ENCODE measurements at regions not wholly inside any gene's neighbourhood (a gene's known extent, or its start where the extent isn't known, plus 50 kb on each side); places are given as distances from the start of the nearest gene placed in this dataset.

DNA sequence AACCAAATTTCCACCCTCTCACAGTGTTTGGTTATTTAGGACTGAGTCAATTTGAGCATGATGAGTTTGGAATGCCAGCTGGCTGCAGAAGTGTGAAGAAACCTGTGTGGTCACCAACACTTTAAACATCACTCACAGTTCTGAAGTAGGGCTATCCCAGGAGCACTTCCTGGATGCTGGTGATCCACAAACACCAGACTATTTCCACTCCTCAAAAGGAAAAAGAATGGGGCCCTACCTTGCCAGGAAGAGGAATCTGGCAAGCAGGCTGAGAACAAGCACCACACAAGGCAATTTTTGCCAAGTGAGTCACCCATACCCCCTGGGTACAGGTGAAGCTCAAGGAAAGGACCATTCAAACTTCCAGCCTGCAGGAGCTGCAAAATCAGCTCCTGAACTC, 294.2 kb upstream of the PTGER4 start:
- Histone ChIP-seq H3K27ac (ENCODE audit: low read depth in 1 of 2, low read length in 2 of 2) (no peak overlapping the region), H3K9me3 (ENCODE audit: control insufficient read depth, low read length) (no peaks in the 10 kb centered on the region), H3K4me3 (ENCODE audit: low read length in 2 of 2) (no peak overlapping the region), H3K4me1 (ENCODE audit: control insufficient read depth in 1 of 2, insufficient read depth in 2 of 2, low read length in 2 of 2) (peaks cover 0 to 2% of the 10 kb centered on the region in 2 donors), H3K27me3 (ENCODE audit: control insufficient read depth in 1 of 2, insufficient read depth in 2 of 2, low read length in 1 of 2) (no peaks in the 10 kb centered on the region), H3K36me3 (ENCODE audit: control insufficient read depth in 1 of 2, insufficient read depth in 2 of 2, low read length in 1 of 2) (no peaks in the 10 kb centered on the region)
- intact Hi-C loops (cut with DNase I), result no loop called here
- ATAC-seq (ENCODE audit: low FRiP score) (no peak), DNase-seq (no peak)

DNA sequence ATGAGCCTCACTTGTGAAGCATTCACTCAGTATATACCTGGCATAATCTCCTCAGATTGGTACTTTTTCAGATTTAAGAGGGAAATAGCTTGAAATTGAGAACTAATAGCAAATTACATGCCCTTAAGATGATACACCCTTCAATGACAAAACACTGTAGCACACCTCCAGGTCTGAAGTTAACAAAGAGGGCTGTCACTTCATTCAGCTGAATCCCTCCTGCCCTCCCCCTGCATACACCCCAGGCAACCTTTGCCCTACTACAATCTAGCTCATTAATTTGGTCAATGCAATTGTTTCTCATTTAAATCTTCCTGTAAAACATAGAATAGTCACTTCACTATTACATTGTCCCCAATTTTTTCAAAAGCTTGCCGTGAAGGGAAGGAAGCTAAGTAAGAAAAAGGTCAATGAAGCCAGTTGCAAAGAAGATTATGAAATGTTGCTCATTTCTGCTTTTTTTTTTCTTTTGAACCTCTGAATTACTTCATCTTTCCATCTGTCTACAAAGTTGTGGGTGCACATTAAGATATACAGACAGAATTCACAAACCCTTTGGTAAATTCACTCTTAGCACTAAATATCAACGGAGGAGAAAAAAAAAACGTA, 294.8 kb upstream of the PTGER4 start:
- no peaks in the 10 kb centered on the region for H3K27me3 ChIP-seq (ENCODE audit: control insufficient read depth in 1 of 2, insufficient read depth in 2 of 2, low read length in 1 of 2)
- intact Hi-C loops (cut with DNase I), result no loop called here
- ATAC-seq (ENCODE audit: low FRiP score) (no peak), DNase-seq (no peak)
- peaks cover 0 to 2% of the 10 kb centered on the region in 2 donors for H3K4me1 ChIP-seq (ENCODE audit: control insufficient read depth in 1 of 2, insufficient read depth in 2 of 2, low read length in 2 of 2)
- no peaks in the 10 kb centered on the region for H3K9me3 ChIP-seq (ENCODE audit: control insufficient read depth, low read length)
- no peak overlapping the region for H3K27ac ChIP-seq (ENCODE audit: low read depth in 1 of 2, low read length in 2 of 2)
- no peaks in the 10 kb centered on the region for H3K36me3 ChIP-seq (ENCODE audit: control insufficient read depth in 1 of 2, insufficient read depth in 2 of 2, low read length in 1 of 2)
- no peak overlapping the region for H3K4me3 ChIP-seq (ENCODE audit: low read length in 2 of 2)
- 48 to 53% methylated on average over 3 of the region's 3 CpGs for WGBS, 2 donors

DNA sequence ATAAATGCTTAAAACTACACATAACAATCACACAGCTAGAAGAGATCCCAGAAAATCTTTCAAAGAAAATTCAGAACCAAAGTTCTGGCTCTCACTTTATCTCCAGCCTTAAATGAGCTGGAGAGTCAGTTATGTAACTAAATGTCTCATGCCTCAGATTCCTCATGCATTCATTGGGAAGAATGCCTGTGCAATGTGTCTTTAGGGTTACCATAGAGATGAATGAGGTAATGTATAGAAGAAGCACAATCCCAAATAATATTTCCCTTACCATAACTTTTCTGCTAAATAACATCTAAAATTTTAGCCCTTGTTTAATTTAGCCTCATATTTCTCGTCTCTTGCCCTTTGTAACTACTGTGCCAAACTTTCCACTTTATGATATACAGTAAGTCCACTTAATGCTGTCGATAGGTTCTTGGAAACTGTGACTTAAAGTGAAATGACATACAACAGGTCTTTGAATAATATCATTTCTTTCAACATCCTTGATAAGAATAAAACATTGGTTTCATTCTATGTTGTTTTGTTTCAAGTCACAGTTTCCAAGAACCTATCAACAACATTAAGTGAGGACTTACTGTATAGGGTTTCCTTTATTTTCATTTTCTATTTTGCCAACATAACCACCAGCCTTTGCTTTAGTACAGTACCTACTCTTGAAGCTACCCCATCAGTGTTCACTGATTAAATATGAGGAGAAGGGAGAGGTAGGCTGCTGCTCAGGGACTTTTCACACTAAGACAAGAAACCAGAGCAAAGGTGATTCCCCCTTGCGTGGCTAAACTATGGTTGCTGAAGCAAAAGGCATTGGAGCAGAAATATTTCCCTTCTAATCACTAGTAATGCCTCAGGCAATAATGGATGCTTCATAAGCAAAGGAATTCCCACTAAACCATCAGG, 295.7 kb upstream of the PTGER4 start:
- H3K9me3 ChIP-seq (ENCODE audit: control insufficient read depth, low read length), result peaks cover 2% of the 10 kb centered on the region
- intact Hi-C loops (cut with DNase I), result no loop called here
- WGBS, 2 donors, result 9 to 12% methylated on average over 3 of the region's 3 CpGs
- H3K36me3 ChIP-seq (ENCODE audit: control insufficient read depth in 1 of 2, insufficient read depth in 2 of 2, low read length in 1 of 2), result no peaks in the 10 kb centered on the region
- H3K27ac ChIP-seq (ENCODE audit: low read depth in 1 of 2, low read length in 2 of 2), result no peak overlapping the region
- H3K4me3 ChIP-seq (ENCODE audit: low read length in 2 of 2), result no peak overlapping the region
- peaks cover 0 to 2% of the 10 kb centered on the region in 2 donors for H3K4me1 ChIP-seq (ENCODE audit: control insufficient read depth in 1 of 2, insufficient read depth in 2 of 2, low read length in 2 of 2)
- DNase-seq, result no peak
- no peak for ATAC-seq (ENCODE audit: low FRiP score)
- H3K27me3 ChIP-seq (ENCODE audit: control insufficient read depth in 1 of 2, insufficient read depth in 2 of 2, low read length in 1 of 2), result no peaks in the 10 kb centered on the region

DNA sequence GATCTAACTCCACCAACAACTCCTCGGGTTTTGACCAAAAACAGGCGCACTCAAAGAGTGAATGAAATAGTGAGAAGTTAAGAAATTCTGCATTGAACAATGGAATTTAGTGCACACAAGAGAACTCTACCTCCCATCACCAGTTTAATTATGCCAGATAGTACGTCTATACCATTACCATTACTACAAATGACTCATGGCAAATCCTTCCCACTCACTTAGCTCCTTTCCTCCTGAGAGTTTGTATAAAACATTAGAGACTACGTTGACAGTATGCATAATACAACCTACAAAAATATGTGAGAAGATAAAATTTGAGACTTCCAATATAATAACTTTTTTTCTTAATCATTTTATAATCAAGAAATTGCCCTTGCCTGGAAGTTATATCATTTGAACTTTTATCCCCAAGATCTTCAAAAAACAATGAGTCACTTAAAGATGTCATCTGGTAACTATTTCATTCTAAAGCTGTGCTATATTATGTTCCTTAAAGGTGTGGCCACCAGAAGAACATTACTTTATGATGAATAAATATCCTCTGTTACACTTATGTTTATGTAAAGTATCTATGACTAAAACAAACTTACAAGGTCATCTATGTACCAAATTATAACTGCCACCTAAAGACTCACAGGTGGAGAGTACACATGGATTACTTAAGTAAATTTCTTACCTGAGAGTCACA, 297.9 kb upstream of the PTGER4 start:
- Histone ChIP-seq H3K27ac (ENCODE audit: low read depth in 1 of 2, low read length in 2 of 2) (no peak overlapping the region), H3K4me3 (ENCODE audit: low read length in 2 of 2) (no peak overlapping the region), H3K4me1 (ENCODE audit: control insufficient read depth in 1 of 2, insufficient read depth in 2 of 2, low read length in 2 of 2) (peaks cover 0 to 2% of the 10 kb centered on the region in 2 donors), H3K27me3 (ENCODE audit: control insufficient read depth in 1 of 2, insufficient read depth in 2 of 2, low read length in 1 of 2) (no peaks in the 10 kb centered on the region), H3K36me3 (ENCODE audit: control insufficient read depth in 1 of 2, insufficient read depth in 2 of 2, low read length in 1 of 2) (no peaks in the 10 kb centered on the region), H3K9me3 (ENCODE audit: control insufficient read depth, low read length) (peaks cover 2% of the 10 kb centered on the region)
- intact Hi-C loops (cut with DNase I), result no loop called here
- WGBS, 2 donors, result 68 to 75% methylated on average over 4 of the region's 4 CpGs
- ATAC-seq (ENCODE audit: low FRiP score) (no peak), DNase-seq (no peak)

DNA sequence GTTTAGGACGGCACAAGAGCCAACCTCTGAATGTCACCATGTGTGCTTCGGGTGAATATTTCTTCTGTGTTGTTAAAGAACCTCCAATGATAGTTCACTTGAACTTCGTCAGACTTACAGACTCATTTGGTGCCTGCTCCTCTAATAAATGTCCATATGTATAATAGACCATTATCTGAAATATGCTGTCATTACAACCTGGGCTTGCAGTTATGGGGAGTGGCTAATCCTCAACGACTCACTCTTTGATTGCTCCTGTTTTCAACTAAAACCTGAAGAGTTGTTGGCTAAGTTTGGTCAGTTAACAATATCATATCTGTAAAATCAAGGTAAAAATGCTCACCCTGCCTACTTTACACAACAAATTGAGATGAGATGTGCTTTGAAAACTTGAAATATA, 298.7 kb upstream of the PTGER4 start:
- intact Hi-C loops (cut with DNase I), result no loop called here
- Histone ChIP-seq H3K4me3 (ENCODE audit: low read length in 2 of 2) (no peak overlapping the region), H3K36me3 (ENCODE audit: control insufficient read depth in 1 of 2, insufficient read depth in 2 of 2, low read length in 1 of 2) (no peaks in the 10 kb centered on the region), H3K4me1 (ENCODE audit: control insufficient read depth in 1 of 2, insufficient read depth in 2 of 2, low read length in 2 of 2) (peaks cover 0 to 2% of the 10 kb centered on the region in 2 donors), H3K9me3 (ENCODE audit: control insufficient read depth, low read length) (peaks cover 2% of the 10 kb centered on the region), H3K27ac (ENCODE audit: low read depth in 1 of 2, low read length in 2 of 2) (no peak overlapping the region), H3K27me3 (ENCODE audit: control insufficient read depth in 1 of 2, insufficient read depth in 2 of 2, low read length in 1 of 2) (no peaks in the 10 kb centered on the region)
- no peak for ATAC-seq (ENCODE audit: low FRiP score)
- 63 to 64% methylated on average over 4 of the region's 4 CpGs for WGBS, 2 donors
- no peak for DNase-seq

DNA sequence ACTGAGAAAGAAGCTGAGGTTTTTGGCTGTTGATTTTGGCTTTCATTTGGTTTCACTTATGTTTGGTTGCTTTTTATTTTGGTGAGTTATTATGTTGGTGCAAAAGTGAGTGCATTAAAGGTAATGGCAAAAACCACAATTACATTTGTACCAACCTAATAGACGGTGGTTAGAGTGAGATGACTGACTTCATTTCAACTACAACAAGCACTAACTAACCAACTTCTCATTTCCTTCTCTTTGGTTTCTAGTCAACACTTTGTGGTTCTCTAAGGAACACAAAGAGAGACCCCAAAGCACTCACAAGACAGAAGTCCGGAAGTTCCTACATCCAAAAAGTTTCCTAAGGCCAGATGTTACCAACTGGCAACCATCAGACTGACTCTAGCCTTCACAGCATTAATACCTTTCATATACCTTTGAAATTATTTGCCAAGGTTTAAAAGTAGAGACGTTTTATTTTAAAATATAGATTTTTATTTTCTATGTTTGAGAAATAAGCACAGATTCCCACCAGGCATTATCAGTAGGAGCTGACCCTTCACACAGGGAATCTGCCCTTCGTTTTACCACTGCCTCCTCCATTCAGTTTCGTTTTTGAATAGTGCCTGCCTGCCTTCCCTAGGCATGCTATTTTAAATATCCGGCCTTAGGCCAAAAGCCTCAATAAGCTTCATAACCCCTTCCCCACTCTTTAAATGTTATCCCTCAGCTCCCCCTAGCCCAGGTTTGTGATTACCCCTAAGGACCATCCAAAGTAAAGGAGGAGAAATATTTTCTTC, 301.1 kb upstream of the PTGER4 start:
- DNase-seq, result no peak
- no peaks in the 10 kb centered on the region for H3K36me3 ChIP-seq (ENCODE audit: control insufficient read depth in 1 of 2, insufficient read depth in 2 of 2, low read length in 1 of 2)
- H3K27me3 ChIP-seq (ENCODE audit: control insufficient read depth in 1 of 2, insufficient read depth in 2 of 2, low read length in 1 of 2), result no peaks in the 10 kb centered on the region
- 74 to 81% methylated on average over 6 of the region's 6 CpGs for WGBS, 2 donors
- H3K27ac ChIP-seq (ENCODE audit: low read depth in 1 of 2, low read length in 2 of 2), result no peak overlapping the region
- intact Hi-C loops (cut with DNase I), result no loop called here
- no peak for ATAC-seq (ENCODE audit: low FRiP score)
- no peaks in the 10 kb centered on the region for H3K4me1 ChIP-seq (ENCODE audit: control insufficient read depth in 1 of 2, insufficient read depth in 2 of 2, low read length in 2 of 2)
- no peak overlapping the region for H3K4me3 ChIP-seq (ENCODE audit: low read length in 2 of 2)
- H3K9me3 ChIP-seq (ENCODE audit: control insufficient read depth, low read length), result peaks cover 2% of the 10 kb centered on the region

DNA sequence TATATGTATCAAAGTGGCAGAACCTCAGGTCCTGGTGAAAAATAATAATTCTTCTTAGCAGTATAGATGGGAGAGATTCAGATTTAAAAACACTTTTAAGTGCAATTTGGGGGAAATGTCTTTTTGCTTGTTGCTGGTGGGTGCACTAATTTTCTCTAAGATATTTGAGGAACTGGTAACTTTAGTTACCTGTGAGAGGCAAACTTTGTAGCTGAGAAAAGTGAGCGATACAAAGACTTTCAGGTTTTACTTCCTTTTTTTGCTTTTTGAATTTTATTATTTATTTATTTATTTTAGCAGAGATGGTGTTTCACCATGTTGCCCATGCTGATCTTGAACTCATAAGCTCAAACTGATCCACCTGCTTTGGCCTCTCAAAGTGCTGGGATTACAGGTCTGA, 303.1 kb upstream of the PTGER4 start:
- no peak for ATAC-seq (ENCODE audit: low FRiP score)
- no peak overlapping the region for H3K4me3 ChIP-seq (ENCODE audit: low read length in 2 of 2)

DNA sequence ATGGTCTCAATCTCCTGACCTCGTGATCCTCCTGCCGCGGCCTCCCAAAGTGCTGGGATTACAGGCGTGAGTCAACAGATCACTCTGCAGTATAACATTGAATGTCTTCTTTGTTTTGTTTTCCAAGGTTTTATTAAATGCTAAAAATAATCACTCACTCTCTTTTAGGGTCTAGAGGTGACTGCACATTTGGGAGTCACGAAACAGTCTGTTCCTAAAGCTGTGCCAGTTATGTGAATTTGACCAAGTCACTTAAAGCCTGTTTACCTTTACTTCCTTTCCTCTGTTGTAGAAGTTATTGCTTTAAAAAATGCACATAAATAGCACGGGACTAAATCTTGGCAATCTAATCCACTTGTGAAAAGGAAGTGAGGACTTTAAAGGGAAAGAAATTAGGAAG, 304.9 kb upstream of the PTGER4 start:
- no peaks in the 10 kb centered on the region for H3K27me3 ChIP-seq (ENCODE audit: control insufficient read depth in 1 of 2, insufficient read depth in 2 of 2, low read length in 1 of 2)
- H3K36me3 ChIP-seq (ENCODE audit: control insufficient read depth in 1 of 2, insufficient read depth in 2 of 2, low read length in 1 of 2), result no peaks in the 10 kb centered on the region
- H3K4me1 ChIP-seq (ENCODE audit: control insufficient read depth in 1 of 2, insufficient read depth in 2 of 2, low read length in 2 of 2), result no peaks in the 10 kb centered on the region
- no peak for ATAC-seq (ENCODE audit: low FRiP score)
- DNase-seq, result no peak
- intact Hi-C loops (cut with DNase I), result no loop called here
- H3K4me3 ChIP-seq (ENCODE audit: low read length in 2 of 2), result no peak overlapping the region
- 63 to 67% methylated on average over 6 of the region's 6 CpGs for WGBS, 2 donors
- H3K9me3 ChIP-seq (ENCODE audit: control insufficient read depth, low read length), result peaks cover 2% of the 10 kb centered on the region
- H3K27ac ChIP-seq (ENCODE audit: low read depth in 1 of 2, low read length in 2 of 2), result no peak overlapping the region

More for the DNA sequence above, 303.1 kb upstream of the PTGER4 start:
- Histone ChIP-seq H3K36me3 (ENCODE audit: control insufficient read depth in 1 of 2, insufficient read depth in 2 of 2, low read length in 1 of 2) (no peaks in the 10 kb centered on the region), H3K27ac (ENCODE audit: low read depth in 1 of 2, low read length in 2 of 2) (no peak overlapping the region), H3K27me3 (ENCODE audit: control insufficient read depth in 1 of 2, insufficient read depth in 2 of 2, low read length in 1 of 2) (no peaks in the 10 kb centered on the region), H3K9me3 (ENCODE audit: control insufficient read depth, low read length) (peaks cover 2% of the 10 kb centered on the region), H3K4me1 (ENCODE audit: control insufficient read depth in 1 of 2, insufficient read depth in 2 of 2, low read length in 2 of 2) (no peaks in the 10 kb centered on the region)
- 94 to 96% methylated on average over 1 of the region's 1 CpG for WGBS, 2 donors
- no peak for DNase-seq
- intact Hi-C loops (cut with DNase I), result no loop called here

Measured in aorta (tissue), 5 donors.